H1 (cell line): ENCODE measurements at regions not wholly inside any gene's neighbourhood (a gene's known extent, or its start where the extent isn't known, plus 50 kb on each side); places are given as distances from the start of the nearest gene placed in this dataset.

Experiments
- CTCF ChIA-PET: fragments of 300-600 bp; sonication (Branson Sonifier 250); formaldehyde crosslinking; loops from one replicate; lab custom pipeline; 2021; ENCODE audit not compliant: partially characterized antibody; lab: Charles Lee
- POLR2A ChIA-PET: fragments of 300-600 bp; sonication (Branson Sonifier 250); formaldehyde crosslinking; loops from one replicate; lab custom pipeline; 2021; ENCODE audit warnings: inconsistent platforms; ENCODE audit not compliant: partially characterized antibody; lab: Charles Lee
- DNase-seq, 2 experiments: peaks; one replicate each; pipeline versions ENCODE4 v3.0.0 to v3.0.0-alpha.2; 2010 to 2022; ENCODE audit warnings: low spot score in 2 of 2, low read depth in 1 of 2, mixed read lengths in 1 of 2
- FAIRE-seq: peaks from 2 replicates; lab custom pipeline; 2011; peaks lifted over from hg19 to GRCh38; lab: Jason Lieb, UNC
- H2AFZ ChIP-seq: 2 replicates; pipeline ENCODE4 v1.8.1; 2012; ENCODE audit warnings: low read length, inconsistent platforms
- H2AK5ac ChIP-seq: 2 replicates; pipeline ENCODE4 v1.6.1; 2013; ENCODE audit warnings: low read depth, low read length
- H2BK120ac ChIP-seq: replicated peaks from 2 replicates; pipeline ENCODE3; 2013; ENCODE audit warnings: low read depth, low read length, inconsistent platforms
- H2BK12ac ChIP-seq: 2 replicates; pipeline ENCODE4 v1.6.1; 2013; ENCODE audit warnings: low read depth, low read length
- H2BK15ac ChIP-seq: 2 replicates; pipeline ENCODE4 v1.6.1; 2013; ENCODE audit warnings: low read length
- H2BK20ac ChIP-seq: 2 replicates; pipeline ENCODE4 v1.6.1; 2013; ENCODE audit warnings: low read length
- H2BK5ac ChIP-seq: 2 replicates; pipeline ENCODE4 v1.6.1; 2013; ENCODE audit warnings: low read depth, low read length
- H3K14ac ChIP-seq: 2 replicates; pipeline ENCODE4 v1.6.1; 2013; ENCODE audit warnings: inconsistent platforms; ENCODE audit not compliant: insufficient read length
- H3K18ac ChIP-seq: 2 replicates; pipeline ENCODE4 v1.6.1; 2013; ENCODE audit warnings: low read length; ENCODE audit errors: extremely low read depth
- H3K23ac ChIP-seq: 2 replicates; pipeline ENCODE4 v1.6.1; 2013; ENCODE audit warnings: inconsistent platforms; ENCODE audit not compliant: insufficient read length
- H3K23me2 ChIP-seq: 2 replicates; pipeline ENCODE4 v1.6.1; 2013; ENCODE audit warnings: low read depth, low read length
- H3K27ac ChIP-seq: 2 replicates; pipeline ENCODE4 v1.6.1; 2011; ENCODE audit warnings: low read depth, low read length, inconsistent platforms
- H3K27me3 ChIP-seq, 4 experiments: replicated peaks in 1 of 4; 1 replicate in 1 of 4; 2 replicates in 3 of 4; pipeline versions ENCODE4 v1.6.1 to v1.8.1; 2011 to 2013; ENCODE audit warnings: low read length in 3 of 4, mild to moderate bottlenecking in 3 of 4, inconsistent platforms in 2 of 4, mixed read lengths in 2 of 4, moderate library complexity in 1 of 4; ENCODE audit not compliant: control insufficient read depth in 3 of 4, insufficient read depth in 3 of 4; ENCODE audit errors: extremely low read depth in 1 of 4
- H3K36me3 ChIP-seq, 4 experiments: 2 replicates each; pipeline versions ENCODE4 v1.6.1 to v1.8.1; 2011 to 2013; ENCODE audit warnings: mild to moderate bottlenecking in 4 of 4, low read length in 3 of 4, moderate library complexity in 2 of 4, control low read depth in 1 of 4, inconsistent platforms in 1 of 4; ENCODE audit not compliant: insufficient read depth in 4 of 4, control insufficient read depth in 2 of 4
- H3K4ac ChIP-seq: replicated peaks from 2 replicates; pipeline ENCODE3; 2013; ENCODE audit warnings: low read length, low read depth, mixed read lengths, inconsistent platforms; ENCODE audit not compliant: insufficient read length
- H3K4me1 ChIP-seq, 4 experiments: replicated peaks in 1 of 4; 1 replicate in 1 of 4; 2 replicates in 3 of 4; pipeline versions ENCODE4 v1.6.1 to v1.8.1; 2011 to 2013; ENCODE audit warnings: low read length in 3 of 4, inconsistent platforms in 2 of 4, mixed read lengths in 1 of 4; ENCODE audit not compliant: insufficient read depth in 4 of 4, control insufficient read depth in 3 of 4
- H3K4me2 ChIP-seq, 2 experiments: 2 replicates each; pipeline versions ENCODE4 v1.6.1 to v1.8.1; 2011 to 2013; ENCODE audit warnings: low read depth in 2 of 2, low read length in 2 of 2, control low read depth in 1 of 2, inconsistent platforms in 1 of 2, mild to moderate bottlenecking in 1 of 2; ENCODE audit not compliant: insufficient read depth in 1 of 2
- H3K4me3 ChIP-seq, 4 experiments: fragments of 200-600, 300-600 bp in 1 of 4; sonication (generic), shearing (Covaris generic), sonication (Bioruptor Twin) in 1 of 4; 2 replicates each; pipeline versions ENCODE4 v1.5.1 to v1.8.1; 2011 to 2016; ENCODE audit warnings: low read length in 4 of 4, low read depth in 3 of 4, control low read depth in 2 of 4, inconsistent platforms in 2 of 4, mild to moderate bottlenecking in 2 of 4, mixed read lengths in 1 of 4, moderate library complexity in 1 of 4; ENCODE audit not compliant: insufficient read depth in 2 of 4; ENCODE audit errors: extremely low read depth in 1 of 4
- H3K56ac ChIP-seq: replicated peaks from 2 replicates; pipeline ENCODE3; 2013; ENCODE audit warnings: low read depth, mild to moderate bottlenecking, mixed read lengths, low read length, inconsistent platforms; ENCODE audit not compliant: insufficient read length
- H3K79me1 ChIP-seq: 2 replicates; pipeline ENCODE4 v1.6.1; 2013; ENCODE audit warnings: low read depth, low read length, control low read depth
- H3K79me2 ChIP-seq, 2 experiments: 2 replicates each; pipeline versions ENCODE4 v1.6.1 to v1.8.1; 2012 to 2013; ENCODE audit warnings: low read length in 2 of 2, mild to moderate bottlenecking in 2 of 2, inconsistent platforms in 1 of 2; ENCODE audit not compliant: insufficient read depth in 2 of 2, control insufficient read depth in 1 of 2
- H3K9ac ChIP-seq, 4 experiments: replicated peaks in 1 of 4; 1 replicate in 1 of 4; 2 replicates in 3 of 4; pipeline versions ENCODE4 v1.6.1 to v1.8.1; 2011 to 2013; ENCODE audit warnings: low read depth in 3 of 4, low read length in 3 of 4, control low read depth in 2 of 4, mild to moderate bottlenecking in 2 of 4, moderate library complexity in 2 of 4, inconsistent platforms in 1 of 4; ENCODE audit errors: extremely low read depth in 1 of 4
- H3K9me3 ChIP-seq, 2 experiments: 2 replicates each; pipeline versions ENCODE4 v1.6.1 to v1.8.1; 2012 to 2013; ENCODE audit warnings: mild to moderate bottlenecking in 2 of 2, moderate library complexity in 2 of 2, control low read depth in 1 of 2, inconsistent platforms in 1 of 2, low read depth in 1 of 2, low read length in 1 of 2, mixed read lengths in 1 of 2; ENCODE audit not compliant: insufficient read depth in 2 of 2
- H4K20me1 ChIP-seq, 2 experiments: replicated peaks in 1 of 2; 2 replicates each; pipeline versions ENCODE3 to v1.8.1; 2011 to 2013; ENCODE audit warnings: inconsistent platforms in 2 of 2, low read length in 2 of 2, mild to moderate bottlenecking in 1 of 2; ENCODE audit not compliant: insufficient read depth in 2 of 2, control insufficient read depth in 1 of 2
- H4K5ac ChIP-seq: 2 replicates; pipeline ENCODE4 v1.6.1; 2013; ENCODE audit warnings: low read length, low read depth, mixed read lengths, inconsistent platforms; ENCODE audit not compliant: insufficient read length
- H4K8ac ChIP-seq: 2 replicates; pipeline ENCODE4 v1.8.0; 2013; ENCODE audit warnings: mild to moderate bottlenecking, moderate library complexity, low read length, inconsistent platforms; ENCODE audit not compliant: insufficient read depth; ENCODE audit errors: extremely low read depth
- H4K91ac ChIP-seq: replicated peaks from 2 replicates; pipeline ENCODE3; 2013; ENCODE audit warnings: low read length, mixed read lengths, inconsistent platforms; ENCODE audit not compliant: insufficient read length
- BRCA1 ChIP-seq: IDR thresholded peaks from 2 replicates; pipeline ENCODE4 v1.6.1; 2012; ENCODE audit warnings: low read depth, low read length, improper control_type of control experiment
- CEBPB ChIP-seq: IDR thresholded peaks from 2 replicates; pipeline ENCODE4 v1.6.1; 2012; ENCODE audit warnings: low read depth, low read length
- WGBS, 2 experiments: shearing (Covaris generic) in 1 of 2; methylation state at CpG; one replicate each; pipeline versions ENCODE4 v1.1.6 to v1.1.7; 2013 to 2015; ENCODE audit warnings: low lambda C conversion rate in 2 of 2, mixed read lengths in 2 of 2, inconsistent platforms in 1 of 2, low coverage in 1 of 2, missing lambda C conversion rate in 1 of 2; ENCODE audit not compliant: insufficient replicate concordance in 2 of 2, insufficient coverage in 1 of 2, insufficient read length in 1 of 2; ENCODE audit errors: extremely low coverage in 1 of 2, missing lambda C conversion rate in 1 of 2; 5-methylcytosine and 5-hydroxymethylcytosine counted together

GRCh38 chr9:25415718-25416117 is 262.5 kb downstream of the TUSC1 start:
- Histone ChIP-seq H3K36me3 (no peaks in the 10 kb centered on the region), H2BK15ac (no peak overlapping the region), H2AFZ (no peak overlapping the region), H3K4me3 (no peak overlapping the region), H3K18ac (no peak overlapping the region), H3K4me2 (no peak overlapping the region), H2BK120ac (no peak overlapping the region), H3K79me1 (no peaks in the 10 kb centered on the region), H3K14ac (no peak overlapping the region), H3K79me2 (no peaks in the 10 kb centered on the region), H2BK20ac (no peak overlapping the region), H3K4me1 (peaks cover 0 to 9% (median 6%) of the 10 kb centered on the region in 4 experiments; a peak in 5 of 7 replicates), H4K20me1 (no peaks in the 10 kb centered on the region), H2AK5ac (no peak overlapping the region), H2BK12ac (no peak overlapping the region), H2BK5ac (no peak overlapping the region), H3K9me3 (no peaks in the 10 kb centered on the region), H3K4ac (no peak overlapping the region), H3K23me2 (no peaks in the 10 kb centered on the region), H3K27me3 (no peaks in the 10 kb centered on the region), H4K91ac (no peak overlapping the region), H4K8ac (no peak overlapping the region), H4K5ac (no peak overlapping the region), H3K27ac (no peak overlapping the region), H3K56ac (no peak overlapping the region), H3K23ac (no peak overlapping the region), H3K9ac (no peak overlapping the region)
- DNase-seq (no peak), FAIRE-seq (no peak)
- ChIA-PET CTCF (no interaction called here), POLR2A (no interaction called here)
- TF ChIP-seq BRCA1 = no peak
- no peak for TF ChIP-seq CEBPB
- WGBS, 2 experiments = 88% methylated on average over 1 of the region's 1 CpG; no CpG with 5 or more reads in 1 of the 2 experiments
